ENCODE measurements at regions not wholly inside any gene's neighbourhood (a gene's known extent, or its start where the extent isn't known, plus 50 kb on each side); places are given as distances from the start of the nearest gene placed in this dataset.

DNA sequence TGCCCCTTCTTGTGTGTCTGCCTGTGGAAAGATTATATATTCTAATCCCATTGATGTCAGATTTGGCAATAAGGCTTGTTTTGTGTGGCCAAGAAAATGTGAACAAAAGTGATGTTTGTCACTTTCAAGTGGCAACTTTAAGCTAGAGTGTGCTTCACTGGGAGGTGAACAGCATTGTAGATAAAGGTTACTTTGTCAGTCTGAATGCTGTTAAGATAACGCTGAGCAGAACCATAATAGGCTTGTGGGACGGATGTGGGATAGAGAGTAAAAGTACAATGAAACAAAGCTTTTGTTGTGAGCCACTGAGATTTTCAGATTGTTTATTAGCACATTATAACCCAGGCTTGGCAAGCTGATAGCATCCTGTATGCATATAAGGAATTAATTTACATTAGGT lies 303.8 kb upstream of the MAN1A1 start:
- ATAC-seq (ENCODE audit: low read depth) (no peak), DNase-seq (ENCODE audit: low spot score in 2 of 2) (no peak)
- no peaks in the 10 kb centered on the region for H3K36me3 Mint-ChIP-seq
- no peaks in the 10 kb centered on the region for H3K4me1 Mint-ChIP-seq
- H3K27ac Mint-ChIP-seq, result no peak overlapping the region
- H3K4me3 Mint-ChIP-seq, result no peak overlapping the region
- H3K27me3 Mint-ChIP-seq, result no peaks in the 10 kb centered on the region
- no peaks in the 10 kb centered on the region for H3K9me3 Mint-ChIP-seq

DNA sequence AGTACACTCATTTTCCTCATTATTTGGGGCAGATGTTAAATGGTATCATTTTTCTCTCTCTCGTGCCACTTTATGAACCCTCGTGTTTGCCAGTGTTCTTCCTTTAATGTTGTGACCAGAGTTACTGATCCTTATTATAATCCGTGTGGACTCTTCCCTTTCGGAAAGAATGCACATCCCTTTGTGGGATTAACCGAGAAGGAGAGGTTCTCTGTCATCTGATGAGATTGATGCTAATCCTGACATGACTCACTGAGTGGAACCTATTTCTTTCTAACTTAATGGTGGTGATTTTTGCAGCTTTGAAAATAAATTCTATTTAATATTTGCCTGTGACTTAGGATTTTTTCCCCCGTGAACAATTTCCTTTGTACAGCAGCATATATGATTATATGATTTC lies 300.0 kb upstream of the MAN1A1 start:
- Mint-ChIP-seq H3K4me1 (no peaks in the 10 kb centered on the region), H3K36me3 (no peaks in the 10 kb centered on the region), H3K27ac (no peak overlapping the region), H3K27me3 (no peaks in the 10 kb centered on the region), H3K9me3 (no peaks in the 10 kb centered on the region), H3K4me3 (no peak overlapping the region)
- ATAC-seq (ENCODE audit: low read depth) (no peak), DNase-seq (ENCODE audit: low spot score in 2 of 2) (no peak)

DNA sequence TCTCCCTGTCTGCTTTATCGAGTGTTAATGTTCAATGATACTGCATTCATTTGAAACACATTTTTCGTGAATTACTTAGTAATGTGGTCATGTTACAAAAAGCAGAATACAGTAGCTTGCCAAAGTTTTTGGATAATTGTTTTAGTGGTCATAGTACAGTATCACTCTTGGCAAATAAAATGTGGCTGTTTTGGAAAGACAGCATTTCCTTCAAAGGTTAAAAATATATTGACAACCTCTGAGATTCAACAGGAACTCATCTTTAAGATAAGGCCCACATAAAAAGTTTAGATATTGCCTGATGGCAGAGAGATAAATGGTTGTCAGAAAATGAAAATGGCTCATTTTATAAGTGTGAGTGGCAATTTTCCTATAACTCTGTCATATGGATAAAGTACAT lies 297.7 kb upstream of the MAN1A1 start:
- no peaks in the 10 kb centered on the region for H3K9me3 Mint-ChIP-seq
- no peaks in the 10 kb centered on the region for H3K36me3 Mint-ChIP-seq
- H3K27me3 Mint-ChIP-seq, result no peaks in the 10 kb centered on the region
- ATAC-seq (ENCODE audit: low read depth) (no peak), DNase-seq (ENCODE audit: low spot score in 2 of 2) (no peak)
- no peaks in the 10 kb centered on the region for H3K4me1 Mint-ChIP-seq
- H3K27ac Mint-ChIP-seq, result no peak overlapping the region
- H3K4me3 Mint-ChIP-seq, result no peak overlapping the region

DNA sequence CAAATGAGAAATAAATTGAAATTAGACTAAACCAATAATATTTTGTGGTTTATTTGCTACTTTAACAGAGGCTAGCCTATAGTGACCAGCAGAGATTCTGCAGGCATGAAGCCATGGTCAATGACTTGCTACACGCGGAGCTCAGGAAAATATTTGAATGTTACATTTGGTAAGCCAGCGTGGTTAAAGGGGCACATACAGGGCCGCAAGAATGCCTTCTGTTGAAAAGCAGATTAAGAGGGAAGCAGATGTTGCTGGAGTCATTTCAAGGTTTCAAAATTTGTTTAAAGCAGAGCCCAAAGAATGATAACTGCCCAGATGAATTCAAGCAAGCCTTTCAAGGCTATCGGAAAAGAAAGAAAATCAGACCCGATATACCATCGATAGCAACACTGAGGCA lies 294.3 kb upstream of the MAN1A1 start:
- H3K27ac Mint-ChIP-seq, result no peak overlapping the region
- no peak overlapping the region for H3K4me3 Mint-ChIP-seq
- H3K36me3 Mint-ChIP-seq, result no peaks in the 10 kb centered on the region
- H3K4me1 Mint-ChIP-seq, result no peaks in the 10 kb centered on the region
- DNase-seq (ENCODE audit: low spot score in 2 of 2) (no peak), ATAC-seq (ENCODE audit: low read depth) (no peak)
- H3K27me3 Mint-ChIP-seq, result no peaks in the 10 kb centered on the region
- H3K9me3 Mint-ChIP-seq, result no peaks in the 10 kb centered on the region

DNA sequence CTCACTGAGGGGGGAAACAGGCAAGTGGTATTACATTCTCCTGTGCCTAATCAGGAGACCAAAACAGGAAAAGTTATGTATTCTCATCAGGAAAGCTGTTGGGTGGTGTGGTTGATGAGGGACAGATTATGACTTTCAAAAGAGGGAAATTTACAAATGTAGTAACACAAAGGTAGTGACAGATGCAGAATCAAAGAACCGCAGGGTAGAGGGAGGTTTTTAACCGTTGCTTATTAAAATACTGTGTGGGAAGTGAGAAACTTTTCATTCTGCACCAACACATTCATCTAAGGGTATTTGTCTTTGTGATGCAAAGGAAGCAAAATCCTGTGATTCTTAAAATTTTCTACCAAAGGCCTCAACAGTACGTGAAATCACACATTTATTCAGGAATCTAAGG lies 288.2 kb upstream of the MAN1A1 start:
- no peaks in the 10 kb centered on the region for H3K4me1 Mint-ChIP-seq
- ATAC-seq (ENCODE audit: low read depth), result no peak
- no peaks in the 10 kb centered on the region for H3K9me3 Mint-ChIP-seq
- H3K36me3 Mint-ChIP-seq, result no peaks in the 10 kb centered on the region
- no peak overlapping the region for H3K27ac Mint-ChIP-seq
- H3K4me3 Mint-ChIP-seq, result no peak overlapping the region
- H3K27me3 Mint-ChIP-seq, result no peaks in the 10 kb centered on the region
- no peak for DNase-seq (ENCODE audit: low spot score in 2 of 2)

DNA sequence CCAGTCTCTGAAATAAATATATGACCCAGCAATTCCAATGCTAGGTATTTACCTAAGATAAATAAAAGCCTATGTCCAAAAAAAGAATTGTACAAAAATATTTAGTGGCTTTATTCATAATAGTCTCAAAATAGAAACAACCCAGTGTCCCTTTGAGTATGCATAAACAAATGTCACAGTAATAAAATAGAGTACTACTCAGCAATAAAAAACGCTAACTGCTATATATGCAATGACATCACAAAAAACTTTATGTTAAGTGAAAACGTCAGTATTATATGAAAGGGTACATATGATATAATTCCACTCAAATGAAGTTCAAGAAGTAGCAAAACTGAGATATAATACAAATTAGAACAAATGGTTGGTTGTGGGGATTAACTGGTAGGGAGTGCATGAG lies 286.5 kb upstream of the MAN1A1 start:
- no peak overlapping the region for H3K27ac Mint-ChIP-seq
- no peaks in the 10 kb centered on the region for H3K4me1 Mint-ChIP-seq
- peaks cover 2% of the 10 kb centered on the region for H3K9me3 Mint-ChIP-seq
- no peaks in the 10 kb centered on the region for H3K27me3 Mint-ChIP-seq
- no peak for DNase-seq (ENCODE audit: low spot score in 2 of 2)
- no peak for ATAC-seq (ENCODE audit: low read depth)
- H3K4me3 Mint-ChIP-seq, result no peak overlapping the region
- no peaks in the 10 kb centered on the region for H3K36me3 Mint-ChIP-seq

DNA sequence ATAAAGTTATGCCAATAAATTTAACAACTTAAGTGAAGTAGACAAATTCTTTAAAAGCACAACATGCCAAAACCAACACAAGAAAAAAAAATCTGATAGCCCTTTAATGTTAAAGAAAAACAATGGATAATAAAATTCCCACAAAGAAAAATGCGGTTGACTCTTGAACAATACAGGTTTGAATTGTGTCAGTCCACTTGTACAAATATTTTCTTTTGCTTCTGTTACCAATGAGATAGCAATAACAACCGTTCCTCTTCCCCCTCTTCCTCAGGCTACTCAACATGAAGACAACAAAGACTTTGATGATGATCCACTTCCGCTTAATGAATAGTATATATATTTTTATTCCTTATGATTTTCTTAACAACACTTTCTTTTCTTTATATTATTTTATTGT lies 283.9 kb upstream of the MAN1A1 start:
- Mint-ChIP-seq H3K27ac (no peak overlapping the region), H3K4me3 (no peak overlapping the region), H3K4me1 (no peaks in the 10 kb centered on the region), H3K9me3 (peaks cover 2% of the 10 kb centered on the region), H3K36me3 (no peaks in the 10 kb centered on the region), H3K27me3 (no peaks in the 10 kb centered on the region)
- DNase-seq (ENCODE audit: low spot score in 2 of 2), result no peak
- ATAC-seq (ENCODE audit: low read depth), result no peak

DNA sequence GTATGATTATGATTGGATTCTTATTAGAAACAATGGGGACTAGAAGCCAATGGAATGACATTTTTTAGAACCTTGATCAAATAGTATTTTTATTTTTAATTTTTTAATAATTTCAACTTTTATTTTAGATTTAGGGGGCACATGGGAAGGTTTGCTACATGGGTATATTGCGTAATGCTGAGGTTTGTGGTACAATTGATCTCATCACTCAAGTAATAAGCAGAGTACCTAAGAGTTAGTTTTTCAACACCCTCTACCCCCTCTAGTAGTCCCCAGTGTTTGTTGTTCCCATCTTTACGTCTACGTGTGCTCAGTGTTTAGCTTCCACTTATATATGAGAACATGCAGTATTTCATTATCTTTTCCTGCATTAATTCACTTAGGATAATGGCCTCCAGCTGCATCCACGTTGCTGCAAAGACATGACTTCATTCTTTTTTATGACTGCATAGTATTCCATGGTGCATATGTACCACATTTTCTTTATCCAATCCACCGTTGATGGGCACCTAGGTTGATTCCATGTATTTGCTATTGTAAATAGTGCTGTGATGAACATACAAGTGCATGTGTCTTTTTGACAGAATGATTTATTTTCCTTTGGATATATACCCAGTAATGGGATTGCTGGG lies 281.1 kb upstream of the MAN1A1 start:
- no peak for DNase-seq (ENCODE audit: low spot score in 2 of 2)
- Mint-ChIP-seq H3K4me3 (no peak overlapping the region), H3K27ac (no peak overlapping the region), H3K9me3 (peaks cover 2% of the 10 kb centered on the region), H3K27me3 (peaks cover 3% of the 10 kb centered on the region), H3K36me3 (no peaks in the 10 kb centered on the region), H3K4me1 (no peaks in the 10 kb centered on the region)
- no peak for ATAC-seq (ENCODE audit: low read depth)

DNA sequence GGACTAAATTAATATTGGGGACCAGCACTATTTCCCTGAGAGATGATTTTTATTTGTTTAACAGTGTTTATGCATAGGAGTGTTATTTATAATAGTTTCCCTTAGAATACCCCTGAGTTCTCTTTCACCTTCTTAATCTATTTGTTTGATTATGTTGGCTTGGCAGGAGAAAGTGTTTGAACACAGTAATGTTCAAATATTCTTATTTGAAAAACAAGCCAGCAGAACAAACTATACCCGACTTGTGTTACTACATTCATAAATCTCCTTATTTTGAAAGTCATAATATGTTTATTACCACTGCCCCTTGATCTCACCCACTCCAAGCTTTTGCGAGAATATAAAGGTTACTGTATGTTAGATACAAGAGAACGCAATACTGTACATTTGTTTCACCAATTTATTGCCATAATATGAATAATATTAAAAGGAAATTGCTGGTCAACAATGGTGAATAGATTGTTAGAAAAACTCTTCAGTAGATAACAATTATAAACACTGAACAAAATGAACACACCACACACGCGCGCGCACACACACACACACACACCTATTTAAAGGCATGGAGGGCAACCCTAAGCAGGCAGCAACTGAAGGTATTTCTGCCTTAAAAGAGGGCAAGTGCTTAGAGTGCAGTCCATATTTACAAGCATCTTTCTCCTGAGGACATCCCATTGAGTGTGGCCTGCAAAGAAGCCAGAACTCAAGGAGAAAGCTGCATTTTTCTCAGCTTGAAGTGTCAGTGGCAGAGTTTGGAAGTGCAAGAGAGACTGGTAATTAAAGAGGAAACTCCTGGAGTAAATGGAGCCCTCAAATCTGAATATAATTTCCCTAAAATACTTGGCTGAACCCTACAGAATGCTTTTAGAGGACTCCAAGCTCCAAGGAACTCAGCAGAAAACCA lies 279.4 kb upstream of the MAN1A1 start:
- ATAC-seq (ENCODE audit: low read depth), result no peak
- Mint-ChIP-seq H3K4me3 (no peak overlapping the region), H3K4me1 (no peaks in the 10 kb centered on the region), H3K9me3 (peaks cover 2% of the 10 kb centered on the region), H3K27ac (no peak overlapping the region), H3K36me3 (no peaks in the 10 kb centered on the region), H3K27me3 (peaks cover 3% of the 10 kb centered on the region)
- DNase-seq (ENCODE audit: low spot score in 2 of 2), result no peak

DNA sequence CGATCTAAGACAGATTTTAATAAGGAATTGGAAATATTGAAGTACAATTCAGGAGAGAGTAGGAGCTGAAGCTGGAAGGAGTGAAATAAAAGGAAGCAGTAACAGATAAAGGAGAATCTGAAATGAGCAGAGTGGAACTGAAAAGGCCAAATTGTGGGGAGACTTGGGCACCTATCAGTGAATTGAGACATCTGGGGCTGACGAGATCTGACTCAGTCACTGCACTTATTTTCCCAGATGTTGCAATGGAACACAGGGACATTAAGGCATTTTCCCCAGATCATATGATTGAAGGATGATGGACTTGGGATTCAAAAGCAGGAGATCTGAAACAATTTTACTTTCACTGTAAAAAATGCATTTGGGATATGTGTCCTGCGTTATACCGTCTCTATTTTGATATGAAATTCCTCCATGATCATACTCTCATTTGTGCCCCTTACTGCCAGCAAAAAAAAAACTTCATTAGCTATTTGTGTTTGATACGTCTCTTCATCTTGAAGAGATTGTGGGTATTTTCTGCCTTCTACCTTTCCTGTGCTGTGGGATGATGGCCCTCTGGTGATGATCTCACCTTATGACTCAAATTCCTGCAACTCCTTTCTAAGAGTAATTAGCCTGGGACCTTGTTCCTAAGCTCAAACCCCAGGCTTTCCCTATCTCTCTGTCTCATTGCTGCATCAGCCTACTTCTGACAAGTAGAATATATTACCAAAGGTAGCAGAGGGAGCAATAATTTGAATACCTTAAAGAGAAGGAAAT lies 278.5 kb upstream of the MAN1A1 start:
- H3K27ac Mint-ChIP-seq, result no peak overlapping the region
- no peak for DNase-seq (ENCODE audit: low spot score in 2 of 2)
- no peaks in the 10 kb centered on the region for H3K36me3 Mint-ChIP-seq
- ATAC-seq (ENCODE audit: low read depth), result no peak
- peaks cover 3% of the 10 kb centered on the region for H3K27me3 Mint-ChIP-seq
- H3K4me3 Mint-ChIP-seq, result no peak overlapping the region
- H3K4me1 Mint-ChIP-seq, result no peaks in the 10 kb centered on the region
- peaks cover 2% of the 10 kb centered on the region for H3K9me3 Mint-ChIP-seq

DNA sequence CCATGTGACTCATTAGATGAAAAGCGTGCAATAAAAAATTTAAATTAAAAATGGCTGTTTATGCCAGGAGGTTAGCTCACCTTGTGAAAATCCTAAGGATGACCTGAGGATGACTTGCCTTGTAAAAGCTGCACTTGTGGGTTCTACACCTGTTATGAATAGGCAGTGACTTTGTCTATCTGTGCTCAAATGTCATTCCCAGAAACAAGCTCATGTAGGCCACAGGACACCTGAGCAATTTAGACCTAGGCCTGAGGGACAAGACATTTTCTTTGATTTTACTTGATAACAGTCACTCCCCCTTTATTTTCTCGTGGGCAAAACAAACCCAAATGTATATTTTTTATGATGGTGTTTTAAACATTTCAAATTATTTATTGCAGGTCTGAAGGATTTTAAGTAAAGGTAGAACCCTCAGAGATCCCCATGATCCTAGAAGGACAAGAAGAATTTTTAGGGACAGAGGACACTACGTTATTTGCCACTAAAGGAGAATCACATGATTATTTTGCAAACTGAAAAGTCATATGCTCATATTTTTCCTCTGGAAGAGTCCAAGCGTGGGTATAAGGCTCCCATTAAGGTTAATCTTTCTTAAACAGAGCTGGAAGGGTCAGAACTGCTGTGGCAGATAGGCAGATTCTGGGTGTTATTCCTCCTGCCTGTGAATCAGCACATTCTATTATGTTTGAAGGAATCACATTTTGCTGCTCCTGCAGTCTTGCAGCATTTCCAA lies 277.5 kb upstream of the MAN1A1 start:
- ATAC-seq (ENCODE audit: low read depth) (no peak), DNase-seq (ENCODE audit: low spot score in 2 of 2) (no peak)
- Mint-ChIP-seq H3K9me3 (peaks cover 2% of the 10 kb centered on the region), H3K4me1 (no peaks in the 10 kb centered on the region), H3K27me3 (peaks cover 3% of the 10 kb centered on the region), H3K27ac (no peak overlapping the region), H3K4me3 (no peak overlapping the region), H3K36me3 (no peaks in the 10 kb centered on the region)

DNA sequence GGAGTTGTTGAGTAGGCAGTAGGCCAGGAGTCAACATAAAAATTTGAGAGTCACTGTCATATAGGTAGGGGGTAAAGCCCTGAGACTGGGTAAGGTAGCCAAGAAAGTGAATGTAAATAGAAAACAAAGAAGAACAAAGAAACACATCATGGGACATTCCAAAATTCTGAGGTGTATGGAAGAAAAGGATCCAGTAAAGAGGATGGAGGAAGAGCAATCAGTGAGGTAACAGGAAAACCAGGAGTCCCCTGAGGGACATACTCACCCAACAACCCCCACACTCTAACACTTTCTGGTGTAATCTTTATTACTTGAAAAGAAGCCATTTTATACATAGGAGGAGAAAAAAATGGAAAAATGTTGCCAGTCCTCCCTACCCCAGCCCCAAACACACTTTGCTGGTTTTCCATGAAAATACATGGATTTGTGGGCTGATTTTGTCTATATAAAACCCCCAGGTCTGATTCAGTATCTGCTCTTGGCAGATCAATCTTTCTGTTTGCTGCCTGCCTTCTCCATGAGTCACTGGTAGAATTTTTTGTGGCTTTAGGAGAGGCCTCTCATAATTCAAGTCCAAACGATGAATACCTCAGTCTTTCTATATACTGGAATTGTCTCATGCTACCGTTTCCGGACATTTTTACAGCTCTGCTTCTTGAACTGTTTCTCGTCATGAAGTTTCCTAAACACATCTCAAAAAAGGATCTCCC lies 271.4 kb upstream of the MAN1A1 start:
- ATAC-seq (ENCODE audit: low read depth) (no peak), DNase-seq (ENCODE audit: low spot score in 2 of 2) (no peak)
- Mint-ChIP-seq H3K27ac (no peak overlapping the region), H3K4me3 (no peak overlapping the region), H3K4me1 (no peaks in the 10 kb centered on the region), H3K36me3 (no peaks in the 10 kb centered on the region), H3K9me3 (peaks cover 3% of the 10 kb centered on the region), H3K27me3 (no peaks in the 10 kb centered on the region)

DNA sequence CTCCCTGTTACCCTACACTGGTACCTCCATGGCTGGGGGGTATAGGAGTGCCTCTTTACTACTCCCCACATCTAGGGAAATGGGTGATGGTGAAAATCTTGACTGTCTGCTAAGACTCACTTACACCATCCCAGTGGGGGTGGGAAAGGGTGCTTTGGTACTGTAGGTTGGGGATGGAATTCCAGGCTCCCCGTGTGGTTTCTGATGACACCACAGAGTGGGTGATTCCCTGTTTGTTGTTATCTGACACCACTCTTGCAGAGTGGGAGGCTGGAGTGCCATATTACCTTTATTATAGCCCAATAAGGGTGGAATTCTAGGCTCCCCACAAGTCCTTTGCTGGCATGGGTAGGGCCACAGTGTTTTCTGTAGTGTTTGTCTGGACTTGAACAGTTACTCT lies 264.6 kb upstream of the MAN1A1 start:
- Mint-ChIP-seq H3K27ac (no peak overlapping the region), H3K4me1 (no peaks in the 10 kb centered on the region), H3K36me3 (no peaks in the 10 kb centered on the region), H3K27me3 (no peaks in the 10 kb centered on the region), H3K9me3 (no peaks in the 10 kb centered on the region), H3K4me3 (no peak overlapping the region)
- no peak for ATAC-seq (ENCODE audit: low read depth)
- DNase-seq (ENCODE audit: low spot score in 2 of 2), result no peak

Measured in memory B cell (primary cell).